Chondrocyte (in vitro differentiated cells): ENCODE measurements at regions not wholly inside any gene's neighbourhood (a gene's known extent, or its start where the extent isn't known, plus 50 kb on each side); places are given as distances from the start of the nearest gene placed in this dataset.

Experiments used
- DNase-seq: peaks from one replicate; pipeline ENCODE4 v3.0.0; 2021; ENCODE audit warnings: mixed read lengths, low spot score
- H3K27ac Mint-ChIP-seq: one replicate; pipeline ENCODE4 v1.8.0; 2021; ENCODE audit warnings: mild to moderate bottlenecking, moderate library complexity, mixed read lengths; ENCODE audit not compliant: unreplicated experiment
- H3K27me3 Mint-ChIP-seq: 2 replicates; pipeline ENCODE4 v1.8.0; 2021; ENCODE audit warnings: low read depth, mixed read lengths
- H3K36me3 Mint-ChIP-seq: 2 replicates; pipeline ENCODE4 v1.8.0; 2021; ENCODE audit warnings: low read depth, mixed read lengths
- H3K4me1 Mint-ChIP-seq: 2 replicates; pipeline ENCODE4 v1.8.0; 2021; ENCODE audit warnings: low read depth, mild to moderate bottlenecking, mixed read lengths
- H3K4me3 Mint-ChIP-seq: one replicate; pipeline ENCODE4 v1.8.0; 2021; ENCODE audit warnings: mild to moderate bottlenecking, moderate library complexity, mixed read lengths; ENCODE audit not compliant: unreplicated experiment
- H3K9me3 Mint-ChIP-seq: 2 replicates; pipeline ENCODE4 v1.8.0; 2021; ENCODE audit warnings: low read depth, mixed read lengths
- CTCF ChIP-seq: fragments of 200-600 bp; sonication (generic); IDR thresholded peaks from 2 replicates; pipeline ENCODE4 v1.5.0; 2021; ENCODE audit warnings: antibody characterized with exemption, mild to moderate bottlenecking, moderate library complexity

GRCh38 chr4:90057091-90057490 is 70.1 kb upstream of the CCSER1 start:
- no peak overlapping the region for H3K27ac Mint-ChIP-seq
- no peaks in the 10 kb centered on the region for H3K9me3 Mint-ChIP-seq
- TF ChIP-seq CTCF = no peak
- H3K4me3 Mint-ChIP-seq = no peak overlapping the region
- no peaks in the 10 kb centered on the region for H3K4me1 Mint-ChIP-seq
- H3K27me3 Mint-ChIP-seq = peaks cover 4% of the 10 kb centered on the region
- DNase-seq = no peak
- no peaks in the 10 kb centered on the region for H3K36me3 Mint-ChIP-seq

- no peak for TF ChIP-seq CTCF
- no peaks in the 10 kb centered on the region for H3K9me3 Mint-ChIP-seq
- no peak for DNase-seq
- no peak overlapping the region for H3K27ac Mint-ChIP-seq
- no peaks in the 10 kb centered on the region for H3K36me3 Mint-ChIP-seq
- H3K27me3 Mint-ChIP-seq = peaks cover 4% of the 10 kb centered on the region
- H3K4me1 Mint-ChIP-seq = no peaks in the 10 kb centered on the region
- no peak overlapping the region for H3K4me3 Mint-ChIP-seq
These were observed 67.2 kb upstream of the CCSER1 start for GRCh38 chr4:90060039-90060438.

- no peaks in the 10 kb centered on the region for H3K36me3 Mint-ChIP-seq
- no peak overlapping the region for H3K4me3 Mint-ChIP-seq
- H3K9me3 Mint-ChIP-seq = no peaks in the 10 kb centered on the region
- no peak overlapping the region for H3K27ac Mint-ChIP-seq
- no peak for TF ChIP-seq CTCF
- no peak for DNase-seq
- no peaks in the 10 kb centered on the region for H3K4me1 Mint-ChIP-seq
- peaks cover 5% of the 10 kb centered on the region for H3K27me3 Mint-ChIP-seq
These were observed 65.3 kb upstream of the CCSER1 start for GRCh38 chr4:90061881-90062280.

GRCh38 chr4:90064196-90064595 is 63.0 kb upstream of the CCSER1 start:
- H3K27ac Mint-ChIP-seq = no peak overlapping the region
- no peaks in the 10 kb centered on the region for H3K4me1 Mint-ChIP-seq
- no peak for TF ChIP-seq CTCF
- no peak for DNase-seq
- no peaks in the 10 kb centered on the region for H3K36me3 Mint-ChIP-seq
- peaks cover 6% of the 10 kb centered on the region for H3K27me3 Mint-ChIP-seq
- H3K9me3 Mint-ChIP-seq = no peaks in the 10 kb centered on the region
- H3K4me3 Mint-ChIP-seq = no peak overlapping the region

GRCh38 chr4:90069151-90069550 is 58.0 kb upstream of the CCSER1 start:
- no peak for TF ChIP-seq CTCF
- Mint-ChIP-seq H3K27ac (no peak overlapping the region), H3K27me3 (peaks cover 7% of the 10 kb centered on the region), H3K36me3 (no peaks in the 10 kb centered on the region), H3K4me1 (no peaks in the 10 kb centered on the region), H3K4me3 (no peak overlapping the region), H3K9me3 (no peaks in the 10 kb centered on the region)
- DNase-seq = no peak
